NCI-H526 (cell line): ENCODE measurements at regions not wholly inside any gene's neighbourhood (a gene's known extent, or its start where the extent isn't known, plus 50 kb on each side); places are given as distances from the start of the nearest gene placed in this dataset.
"Not testable (repeated sequence)": the region's sequence is repeated elsewhere in the genome, so short reads cannot be mapped to it uniquely, and the experiment has no call there.

Experiments
- DNase-seq, 2 experiments: peaks; one replicate each; lab custom pipeline; 2025; lab: John Stamatoyannopoulos, UW

DNA sequence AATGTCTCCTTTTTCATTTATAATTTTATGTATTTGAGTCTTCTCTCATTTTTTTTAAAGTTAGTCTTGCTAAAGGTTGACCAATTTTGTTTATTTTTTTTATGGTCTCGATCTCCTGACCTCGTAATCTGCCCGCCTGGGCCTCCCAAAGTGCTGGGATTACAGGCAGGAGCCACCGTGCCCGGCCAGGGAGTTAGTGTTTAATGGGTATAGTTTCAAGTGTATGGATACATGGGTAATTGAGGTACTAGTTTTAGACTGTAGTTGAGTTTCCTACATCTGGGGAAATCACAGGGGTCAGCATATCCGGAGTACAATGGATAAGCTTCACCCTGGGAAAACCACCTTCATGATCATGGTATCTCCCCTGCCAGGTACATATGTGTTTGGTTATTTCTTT is 267.3 kb upstream of the KCND2 start:
- no peak for DNase-seq

DNA sequence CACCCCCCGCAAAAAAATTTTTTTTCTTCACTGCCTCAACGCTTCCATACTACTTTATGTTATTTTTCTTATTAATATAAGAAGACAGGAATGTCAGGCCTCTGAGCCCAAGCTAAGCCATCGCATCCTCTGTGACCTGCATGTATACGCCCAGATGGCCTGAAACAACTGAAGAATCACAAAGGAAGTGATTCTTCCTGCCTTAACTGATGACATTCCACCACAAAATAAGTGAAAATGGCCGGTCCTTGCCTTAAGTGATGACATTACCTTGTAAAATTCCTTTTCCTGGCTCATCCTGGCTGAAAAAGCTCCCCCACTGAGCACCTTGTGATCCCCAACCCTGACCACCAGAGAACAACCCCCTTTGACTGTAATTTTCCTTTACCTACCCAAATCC is 258.7 kb upstream of the KCND2 start:
- not testable (repeated sequence) for DNase-seq

DNA sequence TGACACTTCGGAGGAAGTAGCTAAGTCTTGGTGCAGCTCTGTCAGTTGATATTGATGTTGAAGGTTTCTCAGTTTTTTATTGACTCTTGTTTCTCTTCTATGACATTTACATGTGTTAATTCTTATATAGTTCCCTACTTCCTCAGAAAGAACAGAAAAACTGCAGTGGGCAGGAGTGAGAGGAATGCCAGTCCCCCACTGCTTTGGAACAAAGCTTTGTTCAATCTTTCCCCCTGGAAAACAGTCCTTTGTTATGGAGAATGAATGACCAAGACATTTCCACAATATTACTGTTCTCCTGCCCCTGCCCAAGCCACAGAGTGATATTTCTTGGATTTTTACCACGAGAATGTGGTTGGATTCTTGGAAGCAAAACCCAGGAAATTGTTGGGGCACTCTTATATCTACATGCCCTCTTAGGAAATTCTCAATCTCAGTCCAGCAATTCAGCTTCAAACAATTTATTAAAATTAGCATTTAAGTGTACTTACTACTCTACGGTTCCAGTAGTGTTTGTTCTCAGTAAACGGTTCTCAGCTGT is 258.0 kb upstream of the KCND2 start:
- DNase-seq, result no peak

DNA sequence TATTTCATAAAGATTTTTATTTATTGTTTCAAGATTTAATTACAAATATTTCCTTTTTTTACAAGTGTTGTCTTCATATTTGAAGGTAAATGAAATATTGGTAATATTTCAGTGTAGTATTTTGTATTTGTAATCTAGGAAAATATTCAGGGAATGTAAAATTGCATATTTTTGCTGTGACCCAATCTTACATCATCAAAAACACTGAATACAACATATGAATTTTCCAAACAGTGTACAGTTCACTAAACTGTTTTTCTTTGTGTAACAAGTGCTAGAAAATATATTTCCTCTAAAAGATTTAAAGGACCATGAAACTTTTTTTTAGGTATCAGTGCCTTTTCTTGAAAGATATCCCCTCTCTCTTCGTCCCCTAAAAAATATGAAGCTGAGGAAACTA is 251.9 kb upstream of the KCND2 start:
- no peak for DNase-seq

DNA sequence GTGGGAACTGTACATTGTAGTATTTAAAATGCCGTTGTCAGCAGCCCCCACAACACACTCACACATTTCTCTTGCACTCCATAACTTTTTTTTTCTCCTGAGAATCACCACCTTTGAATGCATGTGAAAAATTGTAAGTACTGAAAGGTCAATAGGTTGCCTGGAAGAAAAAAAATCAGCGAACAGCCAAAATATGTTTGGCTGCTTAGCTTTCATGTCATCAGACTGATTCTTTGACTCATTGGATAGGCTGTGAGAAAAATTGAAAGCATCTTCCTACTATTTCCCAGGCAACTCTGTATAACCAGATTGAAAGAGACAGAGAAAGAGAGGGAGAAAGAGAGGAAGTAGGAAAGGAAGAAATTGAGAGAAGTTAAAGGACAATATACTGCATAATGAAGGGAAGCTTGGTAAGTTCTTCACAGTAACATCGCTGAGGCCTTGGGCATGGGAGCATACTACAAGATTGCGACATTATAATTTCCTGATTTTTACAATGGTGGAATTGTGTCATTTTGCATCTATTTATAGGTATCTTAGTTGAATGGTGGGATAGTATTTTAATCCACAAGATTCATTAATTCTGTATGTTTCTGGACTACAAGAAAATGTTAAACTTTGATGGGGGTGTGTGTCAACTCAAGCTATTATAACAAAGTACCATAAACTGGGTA is 249.3 kb upstream of the KCND2 start:
- DNase-seq, result no peak

DNA sequence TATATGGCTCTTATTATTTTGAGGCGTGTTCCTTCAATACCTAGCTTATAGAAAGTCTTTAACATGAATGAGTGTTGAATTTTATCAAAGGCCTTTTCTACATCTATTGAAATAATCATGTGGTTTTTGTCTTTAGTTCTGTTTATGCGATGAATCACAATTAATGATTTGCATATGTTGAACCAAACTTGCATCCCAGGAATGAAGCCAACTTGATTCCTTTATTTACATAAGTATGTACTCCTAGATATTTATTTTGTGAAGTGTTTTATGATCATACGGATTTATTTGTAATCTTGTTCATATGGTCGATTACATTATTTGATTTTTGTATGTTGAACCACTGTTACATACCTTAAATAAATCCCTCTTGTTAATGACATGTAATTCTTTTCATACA is 244.3 kb upstream of the KCND2 start:
- DNase-seq, result peak in 1 of 2 experiments; percentile 8

DNA sequence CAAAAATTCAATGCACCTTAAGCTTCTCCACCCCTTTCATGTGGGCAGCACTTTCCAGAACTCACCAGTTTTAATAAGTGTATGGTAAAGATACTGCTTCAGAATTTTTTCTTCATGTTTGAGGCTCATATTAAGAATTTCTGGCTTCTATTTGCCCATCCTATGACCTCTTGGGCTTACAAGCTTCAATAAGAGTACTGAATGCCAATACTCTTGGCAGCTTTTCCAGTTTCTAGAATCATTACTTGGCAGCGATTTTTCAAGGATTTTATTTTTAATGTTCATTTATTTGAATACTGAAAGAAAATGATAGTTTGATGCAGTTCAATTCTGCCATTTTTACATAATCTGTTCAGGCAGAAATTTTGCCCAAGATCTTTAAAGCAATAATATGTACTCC is 242.1 kb upstream of the KCND2 start:
- no peak for DNase-seq

DNA sequence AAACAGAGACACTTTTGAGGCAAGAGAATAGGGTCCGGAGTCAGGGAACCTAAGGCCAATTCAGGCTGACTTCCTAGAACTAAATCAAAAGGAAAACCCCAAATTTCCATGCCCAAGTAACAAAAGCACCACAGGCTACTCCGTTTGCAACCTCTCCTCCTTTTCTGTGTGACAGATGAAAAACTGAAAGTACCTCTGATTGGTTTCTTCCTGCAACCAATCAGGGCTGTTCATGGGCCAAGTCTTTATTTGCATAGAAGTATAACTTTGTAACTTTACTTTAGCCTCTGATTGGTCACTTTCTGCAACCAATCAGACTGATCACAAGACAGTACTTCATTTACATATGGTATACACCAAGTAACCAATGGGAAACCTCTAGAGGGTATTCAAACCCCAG is 239.9 kb upstream of the KCND2 start:
- DNase-seq, result no peak

DNA sequence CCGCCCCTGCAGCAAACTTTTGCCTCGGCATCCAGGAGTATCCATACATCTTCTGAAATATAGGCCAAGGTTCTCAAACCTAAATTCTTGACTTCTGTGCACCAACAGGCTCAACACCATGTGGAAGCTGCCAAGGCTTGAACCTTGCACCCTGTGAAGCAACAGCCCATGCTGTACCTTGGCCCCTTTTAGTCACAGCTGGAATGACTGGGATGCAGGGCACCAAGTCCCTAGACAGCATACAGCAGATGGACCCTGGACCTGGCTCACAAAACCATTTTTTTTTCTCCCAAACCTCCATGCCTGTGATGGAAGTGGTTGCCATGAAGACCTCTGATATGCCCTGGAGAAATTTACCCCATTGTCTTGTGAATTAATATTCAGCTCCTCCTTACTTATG is 233.8 kb upstream of the KCND2 start:
- no peak for DNase-seq

DNA sequence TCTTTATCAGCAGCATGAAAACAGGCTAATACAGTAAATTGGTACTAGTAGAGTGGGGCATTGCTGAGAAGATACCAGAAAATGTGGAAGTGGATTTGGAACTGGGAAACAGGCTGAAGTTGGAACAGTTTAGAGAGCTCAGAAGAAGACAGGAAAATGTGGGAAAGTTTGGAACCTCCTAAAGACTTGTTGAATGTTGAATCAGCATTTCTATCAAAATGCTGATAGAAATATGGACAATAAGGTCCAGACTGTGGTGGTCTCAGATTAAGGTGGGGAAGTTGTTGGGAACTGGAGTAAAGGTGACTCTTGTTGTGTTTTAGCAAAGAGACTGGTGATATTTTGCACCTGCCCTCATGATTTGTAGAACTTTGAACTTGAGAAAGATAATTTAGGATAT is 231.2 kb upstream of the KCND2 start:
- no peak for DNase-seq

DNA sequence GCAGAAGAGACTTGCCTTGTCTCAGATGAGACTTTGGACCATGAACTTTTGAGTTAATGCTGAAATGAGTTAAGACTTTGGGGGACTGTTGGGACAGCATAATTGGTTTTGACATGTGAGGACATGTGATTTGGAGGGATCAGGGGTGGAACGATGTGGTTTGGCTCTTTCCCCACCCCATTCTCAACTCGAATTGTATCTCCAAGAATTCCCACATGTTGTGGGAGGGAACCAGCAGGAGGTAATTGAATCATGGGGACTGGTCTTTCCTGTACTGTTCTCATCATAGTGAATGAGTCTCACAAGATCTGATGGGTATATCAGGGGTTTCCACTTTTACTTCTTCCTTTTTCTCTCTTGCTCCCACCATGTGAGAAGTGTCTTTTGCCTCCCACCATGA is 229.7 kb upstream of the KCND2 start:
- DNase-seq, result no peak

DNA sequence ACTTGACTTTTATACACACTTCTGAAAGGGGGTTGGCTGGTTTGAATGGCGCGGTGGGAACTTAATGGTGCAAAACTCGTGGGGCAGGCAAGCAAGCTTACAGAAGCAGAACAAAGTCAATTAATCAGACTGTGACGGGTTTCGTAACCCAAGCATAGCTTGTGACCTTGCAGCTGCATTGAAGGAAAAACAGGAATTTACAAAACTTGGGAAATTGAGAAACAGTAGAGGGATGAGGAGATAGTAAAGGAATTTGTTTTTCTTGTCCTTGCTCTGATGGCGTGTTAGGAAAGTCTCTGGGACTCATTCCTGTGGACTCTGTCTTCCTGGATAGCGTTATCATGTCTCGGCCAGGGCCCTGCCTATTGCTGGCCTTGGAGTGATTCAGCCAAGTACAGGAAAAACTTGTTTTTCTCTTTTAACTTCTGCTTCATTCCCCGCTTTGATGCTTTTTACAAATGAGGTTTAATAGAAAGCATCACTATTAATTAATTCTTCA is 220.0 kb upstream of the KCND2 start:
- DNase-seq, result no peak

DNA sequence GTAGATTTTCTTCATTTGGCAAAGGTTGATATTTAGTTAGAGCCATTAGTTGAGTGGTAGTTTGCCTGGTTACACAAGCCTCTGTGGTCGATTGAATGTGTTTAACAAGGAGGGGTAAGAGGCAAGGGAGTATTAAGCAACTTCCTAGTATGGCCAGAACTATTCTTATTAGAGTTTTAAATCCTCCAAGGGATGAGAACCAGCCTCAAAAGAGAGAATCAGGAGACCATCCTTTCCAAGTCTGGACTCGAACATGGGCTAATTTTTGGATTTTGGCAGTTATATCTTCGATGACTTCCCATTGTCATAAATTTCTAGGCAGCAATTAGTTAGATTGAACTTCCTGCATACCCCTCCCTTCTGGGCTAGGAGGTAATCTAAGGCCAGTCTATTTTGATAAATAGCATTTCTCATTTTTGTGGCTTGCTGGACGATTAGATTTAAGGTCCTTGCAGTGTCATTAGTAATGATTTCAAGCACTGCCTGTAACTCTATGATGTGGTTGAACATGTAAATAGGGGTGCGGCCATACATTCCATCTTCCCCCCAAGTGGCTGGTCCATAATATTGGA is 219.5 kb upstream of the KCND2 start:
- no peak for DNase-seq

DNA sequence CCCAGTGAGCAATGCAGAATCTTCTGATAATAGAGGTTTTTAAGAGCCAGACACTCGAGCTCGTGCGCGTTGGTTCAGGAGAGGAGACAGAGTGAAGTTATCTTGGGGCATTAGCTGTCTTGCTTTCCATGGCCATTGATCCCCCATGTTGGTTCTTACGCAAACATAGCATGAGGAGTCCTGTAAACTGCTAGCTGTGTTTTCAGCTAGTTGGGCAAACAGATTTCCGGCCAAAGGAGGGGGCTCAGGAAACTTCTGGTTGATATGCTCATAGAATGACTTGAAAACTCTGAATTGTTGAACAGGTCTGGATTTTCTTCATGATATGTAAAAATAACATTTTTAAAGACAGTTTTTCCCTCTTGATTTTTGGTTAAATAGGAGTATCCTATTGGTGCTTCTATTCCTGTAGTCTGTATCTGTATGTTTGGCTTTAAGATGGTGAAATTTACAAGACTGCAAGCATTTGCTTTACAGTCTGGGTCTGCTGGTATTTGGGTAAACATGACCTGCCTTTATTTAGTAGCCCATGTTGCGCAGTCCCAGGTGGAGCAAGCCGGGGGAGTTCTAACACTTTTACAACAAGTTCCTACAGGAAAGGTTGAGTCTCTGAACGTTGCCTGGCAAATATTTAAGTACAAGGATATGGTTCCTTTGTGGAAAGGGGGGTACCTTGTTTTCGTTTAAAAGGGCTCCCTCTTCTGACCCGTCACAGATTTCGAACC is 218.4 kb upstream of the KCND2 start:
- no peak for DNase-seq

DNA sequence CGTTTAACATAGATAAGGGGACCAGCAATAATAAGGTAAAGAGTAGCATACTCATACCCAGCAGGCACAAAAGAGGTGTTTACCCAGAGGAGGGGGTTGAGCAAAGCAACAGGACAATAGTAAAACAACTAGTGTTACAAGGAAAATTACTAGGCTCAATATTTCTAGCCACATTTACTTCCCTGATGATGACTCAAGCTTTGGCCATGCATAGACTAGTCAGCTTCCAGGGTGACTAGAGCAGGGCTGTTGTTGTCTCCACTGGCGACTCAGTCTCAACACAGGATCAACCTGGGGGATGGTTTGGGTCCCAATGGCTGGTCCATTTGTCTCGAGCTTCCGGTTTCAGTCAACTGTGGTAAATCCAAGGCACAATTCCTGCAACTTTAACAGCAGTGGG is 217.7 kb upstream of the KCND2 start:
- no peak for DNase-seq

DNA sequence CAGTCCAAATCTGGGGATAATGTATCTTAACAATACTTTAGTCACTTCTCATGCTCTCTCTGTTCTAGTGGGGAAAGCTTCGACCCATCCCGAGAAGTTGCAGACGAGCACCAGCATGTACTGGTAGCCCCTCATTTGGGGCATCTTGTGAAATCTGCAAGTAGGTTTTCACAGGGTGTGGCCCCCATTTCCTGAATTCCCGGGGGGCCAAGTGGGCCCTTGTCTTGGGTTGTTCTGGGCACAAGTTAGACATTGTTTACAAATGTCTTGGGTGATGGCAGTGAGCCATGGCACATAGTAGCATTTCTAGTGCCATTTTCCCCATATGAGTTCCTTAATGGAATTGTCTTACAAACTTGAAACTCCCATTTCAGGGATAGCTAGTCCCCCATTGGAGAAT is 216.7 kb upstream of the KCND2 start:
- DNase-seq, result no peak

DNA sequence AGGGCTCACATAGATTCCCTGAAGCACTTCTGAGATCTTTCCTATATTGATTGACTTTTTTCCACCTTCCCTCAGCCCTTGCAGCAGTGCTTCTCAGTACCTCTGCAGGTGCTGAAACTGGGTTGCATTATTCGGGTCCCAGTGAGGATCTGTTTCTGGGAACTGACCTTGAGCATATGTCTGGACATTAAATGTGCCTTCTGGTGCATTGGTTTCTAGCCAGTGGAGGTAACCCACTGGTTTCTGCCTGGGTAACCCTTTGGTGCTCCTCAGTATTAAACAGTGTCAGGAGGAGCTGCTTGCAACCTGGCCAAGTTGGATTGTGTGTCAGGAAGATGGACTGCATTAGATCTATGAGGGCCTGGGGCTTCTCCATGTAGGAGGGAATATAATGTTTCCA is 213.3 kb upstream of the KCND2 start:
- DNase-seq, result no peak

DNA sequence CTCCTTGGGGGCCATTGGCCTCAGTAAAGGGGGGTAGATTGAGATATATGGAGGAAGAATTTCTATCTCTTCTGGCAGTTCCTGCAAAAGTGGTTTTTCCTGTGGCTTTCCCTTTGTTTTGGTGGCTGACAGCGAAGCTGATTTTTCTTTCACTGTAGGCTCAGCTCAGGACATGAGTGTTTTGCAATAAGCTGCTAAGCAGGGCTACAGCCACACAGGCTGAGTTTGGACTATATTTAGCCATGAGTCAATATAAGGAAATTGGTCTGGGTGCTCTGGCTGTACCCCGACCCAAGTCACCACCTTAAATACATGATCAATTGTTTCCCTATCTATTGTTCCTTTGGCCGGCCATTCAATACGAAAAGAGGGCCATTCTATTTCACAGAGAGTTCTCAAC is 212.7 kb upstream of the KCND2 start:
- no peak for DNase-seq

DNA sequence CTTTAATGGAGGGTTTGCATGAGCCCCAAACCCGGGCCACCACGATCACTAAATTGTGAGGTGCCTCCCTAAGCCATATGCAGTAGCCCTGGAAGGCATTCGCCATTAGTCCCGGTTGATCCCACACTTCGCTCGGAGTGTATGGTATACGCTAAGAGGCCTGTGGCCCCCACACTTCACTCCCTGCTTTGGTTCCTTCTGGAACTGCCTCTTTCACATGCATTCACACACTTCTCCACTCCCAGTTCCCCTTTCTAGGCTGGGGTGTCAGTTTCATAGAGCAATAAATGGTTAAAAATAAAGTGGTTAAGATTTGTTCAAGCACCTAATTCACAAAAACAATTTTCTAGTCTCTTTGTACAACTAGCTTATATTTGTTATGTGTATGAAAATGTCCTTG is 212.1 kb upstream of the KCND2 start:
- DNase-seq, result no peak

DNA sequence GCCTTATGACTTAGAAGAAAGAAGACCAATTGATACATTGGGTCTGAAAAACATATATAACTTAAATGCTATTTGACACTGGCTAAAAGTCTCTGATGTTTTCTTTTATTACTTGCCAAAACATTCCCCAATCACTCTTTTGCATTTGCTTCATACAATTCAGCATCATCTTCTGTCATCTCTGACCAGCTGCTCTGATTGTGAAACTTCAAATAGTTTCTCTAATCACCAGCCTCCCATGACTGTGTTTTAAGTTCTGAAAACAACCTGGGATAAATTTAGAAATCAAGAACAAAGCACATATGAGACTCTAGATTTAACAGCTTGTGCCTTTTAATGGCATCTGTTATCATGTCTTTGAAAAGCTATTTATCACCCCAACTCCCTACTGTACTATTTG is 208.4 kb upstream of the KCND2 start:
- no peak for DNase-seq

DNA sequence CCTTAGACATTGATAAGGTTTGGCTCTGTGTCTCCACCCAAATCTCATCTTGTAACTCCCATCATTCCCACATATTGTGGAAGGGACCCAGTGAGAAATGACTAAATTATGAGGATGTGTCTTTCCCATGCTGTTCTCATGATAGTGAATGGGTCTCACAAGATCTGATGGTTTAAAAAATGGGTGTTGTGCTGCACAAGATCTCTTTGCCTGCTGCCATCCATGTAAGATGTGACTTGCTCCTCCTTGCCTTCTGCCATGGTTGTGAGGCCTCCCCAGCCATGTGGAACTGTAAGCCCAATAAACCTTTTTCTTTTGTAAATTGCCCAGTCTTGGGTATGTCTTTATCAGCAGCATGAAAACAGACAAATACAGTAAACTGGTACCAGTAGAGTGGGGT is 206.1 kb upstream of the KCND2 start:
- not testable (repeated sequence) for DNase-seq

DNA sequence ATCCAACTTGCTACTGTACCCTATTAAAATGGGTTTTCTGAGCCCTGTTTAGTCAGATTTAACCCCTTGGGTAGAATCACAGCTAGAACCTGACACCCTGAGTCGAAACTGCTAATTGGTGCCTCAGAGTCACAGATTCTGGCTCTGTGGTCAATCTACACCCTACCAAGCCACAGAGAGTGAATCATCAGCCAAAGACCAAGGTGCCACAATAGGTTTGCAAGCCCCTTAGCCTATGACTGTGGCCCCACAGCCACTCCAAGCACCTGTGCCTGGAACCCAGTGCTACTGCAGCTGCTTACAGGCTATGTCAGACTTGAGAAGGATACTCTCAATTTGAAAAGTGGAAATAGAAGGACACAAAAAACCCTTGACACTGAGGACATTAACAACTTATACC is 202.8 kb upstream of the KCND2 start:
- no peak for DNase-seq

DNA sequence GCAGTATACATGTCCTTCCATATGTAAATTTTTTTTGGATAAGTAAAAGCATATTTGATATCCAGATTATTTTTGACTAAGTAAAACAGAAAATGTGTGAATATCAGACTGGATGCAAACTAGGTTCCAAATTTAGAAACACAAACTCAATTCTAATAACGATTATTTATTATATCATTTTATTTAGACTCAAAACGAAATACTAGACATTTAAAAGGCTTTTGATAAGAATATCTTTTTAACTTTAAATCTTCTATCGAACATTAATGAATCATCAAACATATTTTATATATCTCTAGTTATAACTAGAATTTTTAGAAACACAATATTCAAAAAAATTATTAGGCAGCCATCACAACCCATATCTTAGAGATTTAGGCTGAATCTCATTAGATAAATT is 195.2 kb upstream of the KCND2 start:
- DNase-seq, result no peak
